ENCODE measurements at regions not wholly inside any gene's neighbourhood (a gene's known extent, or its start where the extent isn't known, plus 50 kb on each side); places are given as distances from the start of the nearest gene placed in this dataset.
"Not testable (repeated sequence)": the region's sequence is repeated elsewhere in the genome, so short reads cannot be mapped to it uniquely, and the experiment has no call there.

DNA sequence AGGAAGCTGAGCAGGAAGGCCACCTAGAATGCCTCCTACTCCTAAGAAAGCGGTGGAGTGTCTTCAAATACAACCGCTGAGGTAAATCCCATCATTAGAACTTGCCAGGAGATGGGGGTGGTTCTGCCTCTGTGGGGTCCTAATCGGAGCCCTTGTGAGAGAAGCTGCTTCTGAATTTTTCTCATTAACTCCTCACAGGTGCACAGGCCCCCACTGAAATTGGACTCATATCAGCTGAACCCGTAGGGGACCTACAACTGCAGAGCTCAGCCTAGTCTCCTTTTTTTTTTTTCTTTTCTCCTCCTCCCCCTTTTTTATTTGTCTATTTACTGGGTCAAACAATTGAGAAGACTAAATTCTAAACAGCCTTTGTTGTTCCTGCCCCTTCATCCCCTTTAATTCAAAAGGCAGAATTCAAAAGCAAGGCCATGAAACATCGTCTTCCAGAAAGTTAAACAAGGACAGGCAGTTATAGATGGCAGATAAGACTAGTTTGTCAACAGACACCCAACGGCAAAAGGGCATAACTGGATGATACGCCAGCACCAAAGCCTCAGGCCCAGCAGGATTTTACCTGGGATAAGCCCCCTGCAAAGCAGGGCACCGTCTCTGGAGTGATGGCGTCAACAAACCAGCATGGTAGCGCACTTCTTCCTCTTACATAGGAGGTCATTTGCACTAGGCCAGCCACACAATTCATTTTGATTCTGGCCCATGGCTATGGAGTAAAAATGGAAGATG is 213.7 kb upstream of the HES1 start:
- H3K27me3 ChIP-seq = no peaks in the 10 kb centered on the region
- no peaks in the 10 kb centered on the region for H3K4me1 ChIP-seq
- H3K9me3 ChIP-seq = no peaks in the 10 kb centered on the region
- no peaks in the 10 kb centered on the region for H3K36me3 ChIP-seq (ENCODE audit: low read depth, missing control alignments)
- no peak overlapping the region for H3K4me3 ChIP-seq
- TF ChIP-seq CTCF (IDR thresholded peaks at IDR 0.05) (no peak), POLR2A (IDR thresholded peaks at IDR 0.05) (no peak)
- no peak overlapping the region for H3K27ac ChIP-seq
- 88 to 92% methylated on average over 10 of the region's 10 CpGs for WGBS, 2 donors
- intact Hi-C loops (cut with DNase I; ENCODE audit: low total_unique reads) = no loop called here
- DNase-seq = no peak

DNA sequence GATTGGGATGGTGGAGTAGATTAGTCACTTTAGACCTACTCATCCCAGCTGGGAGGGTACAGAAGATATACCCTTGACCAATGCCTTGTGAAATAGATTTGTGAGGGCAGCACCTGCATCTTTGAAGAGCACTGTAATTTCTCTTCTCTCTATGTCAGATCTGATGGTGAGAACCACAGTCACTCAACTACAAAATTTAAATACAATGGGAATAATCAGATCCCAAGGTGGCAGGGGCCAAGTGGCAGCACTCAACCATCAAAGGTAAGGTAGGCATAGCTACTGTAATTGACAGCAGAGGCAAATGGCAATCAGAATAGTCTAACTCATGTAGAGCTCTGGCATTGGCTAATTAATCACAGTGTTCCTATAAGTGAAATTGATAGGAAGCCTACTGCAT is 212.0 kb upstream of the HES1 start:
- H3K27ac ChIP-seq; H3K36me3 ChIP-seq (ENCODE audit: low read depth, missing control alignments); intact Hi-C loops (cut with DNase I; ENCODE audit: low total_unique reads); H3K4me1 ChIP-seq; H3K9me3 ChIP-seq; H3K4me3 ChIP-seq; DNase-seq; H3K27me3 ChIP-seq: not testable (repeated sequence)

DNA sequence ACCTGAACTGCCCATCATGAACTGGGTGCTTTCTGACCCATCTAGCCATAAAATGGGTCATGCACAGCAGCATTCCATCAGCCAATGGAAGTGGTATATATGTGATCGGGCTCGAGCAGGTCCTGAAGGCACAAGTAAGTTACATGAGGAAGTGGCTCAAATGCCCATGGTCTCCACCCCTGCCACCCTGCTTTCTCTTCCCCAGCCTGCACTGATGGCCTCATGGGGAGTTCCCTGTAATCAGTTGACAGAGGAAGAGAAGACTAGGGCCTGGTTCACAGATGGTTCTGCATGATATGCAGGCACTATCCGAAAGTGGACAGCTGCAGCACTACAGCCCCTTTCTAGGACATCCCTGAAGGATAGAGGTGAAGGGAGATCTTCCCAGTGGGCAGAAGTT is 209.9 kb upstream of the HES1 start:
- WGBS, 2 donors = 90 to 92% methylated on average over 3 of the region's 3 CpGs
- not testable (repeated sequence) for H3K27ac ChIP-seq

DNA sequence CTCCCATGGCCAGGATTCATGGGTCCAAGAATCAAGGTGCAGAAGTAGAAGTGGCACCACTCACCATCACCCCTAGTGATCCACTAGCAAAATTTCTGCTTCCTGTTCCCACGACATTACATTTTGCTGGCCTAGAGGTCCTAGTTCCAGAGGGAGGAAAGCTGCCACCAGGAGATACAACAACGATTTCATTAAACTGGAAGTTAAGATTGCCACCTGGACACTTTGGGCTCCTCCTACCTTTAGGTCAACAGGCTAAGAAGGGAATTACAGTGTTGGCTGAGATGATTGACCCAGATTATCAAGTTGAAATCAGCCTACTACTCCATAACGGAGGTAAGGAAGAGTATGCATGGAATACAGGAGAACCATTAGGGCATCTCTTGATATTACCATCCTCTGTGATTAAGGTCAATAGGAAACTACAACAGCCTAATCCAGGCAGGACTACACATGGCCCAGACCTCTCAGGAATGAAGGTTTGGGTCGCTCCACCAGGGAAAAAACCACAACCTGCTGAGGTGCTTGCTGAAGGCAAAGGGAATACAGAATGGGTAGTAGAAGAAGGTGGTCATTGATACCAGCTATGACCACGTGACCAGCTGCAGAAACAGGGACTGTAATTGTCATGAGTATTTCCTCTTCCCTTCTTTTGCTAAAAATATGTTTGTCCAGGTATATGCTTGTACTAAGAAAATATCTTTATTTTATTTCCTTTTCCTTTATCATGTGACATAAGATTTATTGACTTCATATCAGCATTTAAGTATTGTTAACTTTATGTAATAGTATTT is 208.3 kb upstream of the HES1 start:
- H3K27me3 ChIP-seq; H3K27ac ChIP-seq; H3K4me1 ChIP-seq; H3K36me3 ChIP-seq (ENCODE audit: low read depth, missing control alignments); H3K9me3 ChIP-seq; H3K4me3 ChIP-seq; DNase-seq; intact Hi-C loops (cut with DNase I; ENCODE audit: low total_unique reads): not testable (repeated sequence)
- 92 to 96% methylated on average over 5 of the region's 5 CpGs for WGBS, 2 donors

More for the DNA sequence above, 209.9 kb upstream of the HES1 start:
- H3K36me3 ChIP-seq (ENCODE audit: low read depth, missing control alignments); DNase-seq; H3K4me1 ChIP-seq; H3K27me3 ChIP-seq; intact Hi-C loops (cut with DNase I; ENCODE audit: low total_unique reads); H3K9me3 ChIP-seq; H3K4me3 ChIP-seq: not testable (repeated sequence)

GRCh38 chr3:193928354-193929209 is 207.4 kb upstream of the HES1 start:
- no peak for TF ChIP-seq POLR2A (IDR thresholded peaks at IDR 0.05)
- intact Hi-C loops (cut with DNase I; ENCODE audit: low total_unique reads) = no loop called here
- WGBS, 2 donors = 76 to 78% methylated on average over 7 of the region's 7 CpGs
- H3K9me3 ChIP-seq = no peaks in the 10 kb centered on the region
- no peak overlapping the region for H3K27ac ChIP-seq
- no peak for DNase-seq
- no peaks in the 10 kb centered on the region for H3K4me1 ChIP-seq
- H3K27me3 ChIP-seq = no peaks in the 10 kb centered on the region
- no peaks in the 10 kb centered on the region for H3K36me3 ChIP-seq (ENCODE audit: low read depth, missing control alignments)
- no peak overlapping the region for H3K4me3 ChIP-seq

GRCh38 chr3:193929373-193929772 is 206.6 kb upstream of the HES1 start:
- no peak for DNase-seq
- no peak overlapping the region for H3K27ac ChIP-seq
- intact Hi-C loops (cut with DNase I; ENCODE audit: low total_unique reads) = no loop called here
- H3K4me1 ChIP-seq = no peaks in the 10 kb centered on the region
- H3K36me3 ChIP-seq (ENCODE audit: low read depth, missing control alignments) = no peaks in the 10 kb centered on the region
- H3K4me3 ChIP-seq = no peak overlapping the region
- TF ChIP-seq POLR2A (IDR thresholded peaks at IDR 0.05) (no peak), CTCF (IDR thresholded peaks at IDR 0.05) (no peak)
- no peaks in the 10 kb centered on the region for H3K27me3 ChIP-seq
- no peaks in the 10 kb centered on the region for H3K9me3 ChIP-seq
- 92 to 97% methylated on average over 5 of the region's 5 CpGs for WGBS, 2 donors
